KMS-11 (cell line): ENCODE measurements at regions not wholly inside any gene's neighbourhood (a gene's known extent, or its start where the extent isn't known, plus 50 kb on each side); places are given as distances from the start of the nearest gene placed in this dataset.

Source experiments
- H2AFZ ChIP-seq: fragments of 200-600 bp; sonication (generic); 2 replicates; pipeline ENCODE4 v1.6.1; 2016; ENCODE audit warnings: antibody characterized with exemption, mixed run types, low read depth
- H3K27ac ChIP-seq: fragments of 200-600 bp; sonication (generic); 2 replicates; pipeline ENCODE4 v1.6.1; 2016; ENCODE audit warnings: mild to moderate bottlenecking, mixed run types
- H3K27me3 ChIP-seq: fragments of 200-600 bp; sonication (generic); 2 replicates; pipeline ENCODE4 v1.6.1; 2017; ENCODE audit warnings: mild to moderate bottlenecking, low read depth, mixed run types, moderate library complexity; ENCODE audit not compliant: insufficient read depth
- H3K36me3 ChIP-seq: fragments of 200-600 bp; sonication (generic); 2 replicates; pipeline ENCODE4 v1.6.1; 2017; ENCODE audit warnings: mild to moderate bottlenecking, mixed run types; ENCODE audit not compliant: insufficient read depth
- H3K4me1 ChIP-seq: fragments of 200-600 bp; sonication (generic); 2 replicates; pipeline ENCODE4 v1.6.1; 2016; ENCODE audit warnings: mild to moderate bottlenecking, low read depth, mixed run types; ENCODE audit not compliant: poor library complexity, severe bottlenecking
- H3K4me2 ChIP-seq: fragments of 200-600 bp; sonication (generic); 2 replicates; pipeline ENCODE4 v1.7.0; 2016; ENCODE audit warnings: mild to moderate bottlenecking, mixed run types
- H3K4me3 ChIP-seq: fragments of 200-600 bp; sonication (generic); IDR thresholded peaks from 2 replicates; pipeline ENCODE4 v1.6.1; 2017; ENCODE audit warnings: low read depth, low read length, mixed read lengths; ENCODE audit not compliant: insufficient read depth
- H3K79me2 ChIP-seq: fragments of 200-600 bp; sonication (generic); 2 replicates; pipeline ENCODE4 v1.6.1; 2016; ENCODE audit warnings: low read depth, mixed run types; ENCODE audit not compliant: insufficient read depth
- H3K9ac ChIP-seq: fragments of 200-600 bp; sonication (generic); 2 replicates; pipeline ENCODE4 v1.6.1; 2016; ENCODE audit warnings: mild to moderate bottlenecking, mixed run types
- H4K20me1 ChIP-seq: fragments of 200-600 bp; sonication (generic); 2 replicates; pipeline ENCODE4 v1.6.1; 2016; ENCODE audit warnings: mild to moderate bottlenecking, mixed run types; ENCODE audit not compliant: insufficient read depth
- CTCF ChIP-seq: fragments of 200-600 bp; sonication (generic); conservative IDR thresholded peaks from 2 replicates; pipeline ENCODE4 v1.6.1; 2017; ENCODE audit warnings: low read depth, mild to moderate bottlenecking, antibody characterized with exemption, low read length, moderate library complexity, mixed read lengths

GRCh38 chr17:79427621-79428539 is 183.0 kb downstream of the RBFOX3 start:
- no peak overlapping the region for H2AFZ ChIP-seq
- no peaks in the 10 kb centered on the region for H4K20me1 ChIP-seq
- H3K79me2 ChIP-seq, result no peaks in the 10 kb centered on the region
- H3K9ac ChIP-seq, result no peak overlapping the region
- H3K4me1 ChIP-seq, result no peaks in the 10 kb centered on the region
- H3K4me3 ChIP-seq, result no peak overlapping the region
- H3K27ac ChIP-seq, result no peak overlapping the region
- no peak overlapping the region for H3K4me2 ChIP-seq
- H3K27me3 ChIP-seq, result peaks cover 98% of the 10 kb centered on the region
- TF ChIP-seq CTCF, result no peak
- H3K36me3 ChIP-seq, result no peaks in the 10 kb centered on the region

GRCh38 chr17:79425686-79426085 is 185.2 kb downstream of the RBFOX3 start:
- TF ChIP-seq CTCF, result no peak
- H3K27me3 ChIP-seq, result peaks cover 97% of the 10 kb centered on the region

GRCh38 chr17:79424471-79425185 is 186.2 kb downstream of the RBFOX3 start:
- Histone ChIP-seq H3K27ac (no peak overlapping the region), H3K36me3 (no peaks in the 10 kb centered on the region), H3K9ac (no peak overlapping the region), H4K20me1 (no peaks in the 10 kb centered on the region), H3K4me2 (no peak overlapping the region), H3K27me3 (peaks cover 96% of the 10 kb centered on the region), H3K4me1 (no peaks in the 10 kb centered on the region), H3K79me2 (no peaks in the 10 kb centered on the region), H3K4me3 (no peak overlapping the region), H2AFZ (no peak overlapping the region)
- TF ChIP-seq CTCF, result no peak

More at GRCh38 chr17:79425686-79426085, 185.2 kb downstream of the RBFOX3 start:
- H3K4me2 ChIP-seq, result no peak overlapping the region
- H3K4me3 ChIP-seq, result no peak overlapping the region
- no peaks in the 10 kb centered on the region for H3K4me1 ChIP-seq
- no peaks in the 10 kb centered on the region for H3K36me3 ChIP-seq
- H3K79me2 ChIP-seq, result no peaks in the 10 kb centered on the region
- H3K27ac ChIP-seq, result no peak overlapping the region
- no peak overlapping the region for H3K9ac ChIP-seq
- no peak overlapping the region for H2AFZ ChIP-seq
- H4K20me1 ChIP-seq, result no peaks in the 10 kb centered on the region

- H3K27me3 ChIP-seq, result peaks cover 96% of the 10 kb centered on the region
- H2AFZ ChIP-seq, result no peak overlapping the region
- no peak overlapping the region for H3K27ac ChIP-seq
- TF ChIP-seq CTCF, result no peak
- no peaks in the 10 kb centered on the region for H3K36me3 ChIP-seq
- H4K20me1 ChIP-seq, result no peaks in the 10 kb centered on the region
- H3K4me2 ChIP-seq, result no peak overlapping the region
- H3K4me3 ChIP-seq, result no peak overlapping the region
- H3K79me2 ChIP-seq, result no peaks in the 10 kb centered on the region
- H3K4me1 ChIP-seq, result no peaks in the 10 kb centered on the region
- H3K9ac ChIP-seq, result no peak overlapping the region
Observed at GRCh38 chr17:79423811-79424465, 186.9 kb downstream of the RBFOX3 start.
